ENCODE measurements at regions not wholly inside any gene's neighbourhood (a gene's known extent, or its start where the extent isn't known, plus 50 kb on each side); places are given as distances from the start of the nearest gene placed in this dataset.

DNA sequence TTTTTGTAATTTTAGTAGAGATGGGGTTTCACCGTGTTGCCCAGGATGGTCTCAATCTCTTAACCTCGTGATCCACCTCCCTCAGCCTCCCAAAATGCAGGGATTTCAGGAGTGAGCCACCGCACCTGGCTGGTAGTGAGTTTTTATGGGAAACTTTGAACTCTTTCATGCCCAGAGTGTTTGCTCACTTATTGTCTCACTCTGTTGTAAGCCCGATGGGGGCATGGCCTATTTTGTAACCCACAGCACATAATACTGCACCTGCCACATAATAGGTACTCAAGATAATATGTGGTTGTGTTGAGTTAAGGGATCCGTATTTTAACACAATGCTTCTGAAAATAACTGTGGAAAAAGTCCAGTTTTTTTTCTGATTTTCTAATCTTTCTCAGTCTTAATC, 109.6 kb upstream of the GIMD1 start:
- H3K27ac ChIP-seq (ENCODE audit: low read depth, low read length), result no peak overlapping the region
- H4K91ac ChIP-seq (ENCODE audit: low read depth, low read length), result no peak overlapping the region
- H3K36me3 ChIP-seq (ENCODE audit: control insufficient read depth in 1 of 2, insufficient read depth in 2 of 2, low read length in 2 of 2), result no peaks in the 10 kb centered on the region
- no CpG with 5 or more reads among the region's 5 CpGs for WGBS (ENCODE audit: extremely low coverage, insufficient coverage, insufficient read length)
- H2BK120ac ChIP-seq (ENCODE audit: insufficient read depth, low read length, poor library complexity), result no peak overlapping the region
- no peak overlapping the region for H4K12ac ChIP-seq (ENCODE audit: low read depth, low read length)
- no peak overlapping the region for H3K9ac ChIP-seq (ENCODE audit: low read length)
- no peak overlapping the region for H3K4me2 ChIP-seq (ENCODE audit: low read length)
- no peaks in the 10 kb centered on the region for H3K79me2 ChIP-seq (ENCODE audit: control insufficient read depth, insufficient read depth, low read length, poor library complexity)
- no peak overlapping the region for H2AFZ ChIP-seq (ENCODE audit: insufficient read depth, low read length, poor library complexity)
- no peaks in the 10 kb centered on the region for H3K4me1 ChIP-seq (ENCODE audit: control insufficient read depth in 1 of 2, insufficient read depth in 2 of 2, low read length in 2 of 2)
- H2BK12ac ChIP-seq (ENCODE audit: low read length), result no peak overlapping the region
- no peaks in the 10 kb centered on the region for H3K79me1 ChIP-seq (ENCODE audit: low read length)
- H2BK5ac ChIP-seq (ENCODE audit: low read depth, low read length, poor library complexity), result no peak overlapping the region
- no peak overlapping the region for H3K4ac ChIP-seq (ENCODE audit: low read depth, low read length)
- no peak overlapping the region for H3K23ac ChIP-seq (ENCODE audit: low read length)
- no peak overlapping the region for H3K14ac ChIP-seq (ENCODE audit: low read length)
- H3K9me3 ChIP-seq (ENCODE audit: insufficient read depth, low read depth, low read length), result no peaks in the 10 kb centered on the region
- H4K8ac ChIP-seq (ENCODE audit: low read depth, low read length), result no peak overlapping the region
- H2AK5ac ChIP-seq (ENCODE audit: low read length), result no peak overlapping the region
- DNase-seq, result no peak
- no peak overlapping the region for H3K4me3 ChIP-seq (ENCODE audit: low read depth, low read length)
- no peak overlapping the region for H3K18ac ChIP-seq (ENCODE audit: low read length)
- no peaks in the 10 kb centered on the region for H3K27me3 ChIP-seq (ENCODE audit: insufficient read depth, low read length)

DNA sequence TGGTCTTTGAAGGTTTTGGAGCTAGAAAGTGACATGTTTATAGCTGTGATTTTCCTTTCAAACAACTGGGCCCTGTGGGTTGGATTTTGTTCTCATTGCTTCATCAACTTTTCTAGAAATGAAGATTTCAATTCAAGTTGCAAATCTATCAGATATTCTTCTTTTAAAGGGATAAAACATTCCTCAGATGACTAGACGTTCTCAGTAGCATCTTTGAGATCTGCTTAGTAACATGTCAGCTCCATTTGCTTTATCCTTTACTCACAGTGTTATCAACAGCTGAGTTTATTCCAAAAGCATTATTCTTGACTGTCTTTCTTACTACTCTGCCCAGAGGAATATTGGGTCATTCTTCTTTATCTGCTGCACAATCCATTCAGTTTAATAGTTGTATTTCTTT, 108.2 kb upstream of the GIMD1 start:
- WGBS (ENCODE audit: extremely low coverage, insufficient coverage, insufficient read length), result no CpG with 5 or more reads among the region's 1 CpG

DNA sequence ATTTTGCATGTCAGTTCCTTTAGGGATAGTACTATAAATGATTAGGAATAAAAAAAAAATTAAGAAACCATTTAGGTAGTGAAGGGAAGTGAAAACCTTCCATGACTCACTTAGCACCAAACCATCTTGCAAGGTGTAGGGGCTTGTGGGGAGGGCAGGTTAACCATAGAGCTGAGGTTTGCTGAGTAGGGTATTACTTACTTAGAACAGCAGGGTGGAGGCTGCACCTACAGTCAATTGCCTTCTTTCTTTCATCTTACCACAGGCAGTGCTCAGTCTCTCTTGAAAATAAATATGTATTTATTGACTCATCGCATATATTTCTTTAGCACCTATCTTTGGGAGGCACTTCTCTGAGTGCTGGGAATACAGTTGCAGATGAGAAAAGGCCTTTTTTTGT, 104.9 kb upstream of the GIMD1 start:
- H3K9ac ChIP-seq (ENCODE audit: low read length), result no peak overlapping the region
- no peak overlapping the region for H3K4ac ChIP-seq (ENCODE audit: low read depth, low read length)
- no peaks in the 10 kb centered on the region for H3K27me3 ChIP-seq (ENCODE audit: insufficient read depth, low read length)
- H3K4me2 ChIP-seq (ENCODE audit: low read length), result no peak overlapping the region
- no peak overlapping the region for H3K23ac ChIP-seq (ENCODE audit: low read length)
- H3K27ac ChIP-seq (ENCODE audit: low read depth, low read length), result no peak overlapping the region
- no peak overlapping the region for H4K91ac ChIP-seq (ENCODE audit: low read depth, low read length)
- H3K4me3 ChIP-seq (ENCODE audit: low read depth, low read length), result no peak overlapping the region
- no peak overlapping the region for H2BK5ac ChIP-seq (ENCODE audit: low read depth, low read length, poor library complexity)
- H4K12ac ChIP-seq (ENCODE audit: low read depth, low read length), result no peak overlapping the region
- H4K8ac ChIP-seq (ENCODE audit: low read depth, low read length), result no peak overlapping the region
- no peaks in the 10 kb centered on the region for H3K79me2 ChIP-seq (ENCODE audit: control insufficient read depth, insufficient read depth, low read length, poor library complexity)
- no peaks in the 10 kb centered on the region for H3K9me3 ChIP-seq (ENCODE audit: insufficient read depth, low read depth, low read length)
- H3K36me3 ChIP-seq (ENCODE audit: control insufficient read depth in 1 of 2, insufficient read depth in 2 of 2, low read length in 2 of 2), result no peaks in the 10 kb centered on the region
- no peak for DNase-seq
- WGBS (ENCODE audit: extremely low coverage, insufficient coverage, insufficient read length), result no CpG with 5 or more reads among the region's 1 CpG
- no peak overlapping the region for H2AFZ ChIP-seq (ENCODE audit: insufficient read depth, low read length, poor library complexity)
- no peaks in the 10 kb centered on the region for H3K79me1 ChIP-seq (ENCODE audit: low read length)
- H3K4me1 ChIP-seq (ENCODE audit: control insufficient read depth in 1 of 2, insufficient read depth in 2 of 2, low read length in 2 of 2), result no peaks in the 10 kb centered on the region
- H2BK12ac ChIP-seq (ENCODE audit: low read length), result no peak overlapping the region
- H2BK120ac ChIP-seq (ENCODE audit: insufficient read depth, low read length, poor library complexity), result no peak overlapping the region
- H3K18ac ChIP-seq (ENCODE audit: low read length), result no peak overlapping the region
- no peak overlapping the region for H2AK5ac ChIP-seq (ENCODE audit: low read length)
- H3K14ac ChIP-seq (ENCODE audit: low read length), result no peak overlapping the region

More for the DNA sequence above, 108.2 kb upstream of the GIMD1 start:
- Histone ChIP-seq H4K8ac (ENCODE audit: low read depth, low read length) (no peak overlapping the region), H3K4me2 (ENCODE audit: low read length) (no peak overlapping the region), H3K27ac (ENCODE audit: low read depth, low read length) (no peak overlapping the region), H3K18ac (ENCODE audit: low read length) (no peak overlapping the region), H3K79me2 (ENCODE audit: control insufficient read depth, insufficient read depth, low read length, poor library complexity) (no peaks in the 10 kb centered on the region), H3K14ac (ENCODE audit: low read length) (no peak overlapping the region), H3K9me3 (ENCODE audit: insufficient read depth, low read depth, low read length) (no peaks in the 10 kb centered on the region), H3K79me1 (ENCODE audit: low read length) (no peaks in the 10 kb centered on the region), H3K36me3 (ENCODE audit: control insufficient read depth in 1 of 2, insufficient read depth in 2 of 2, low read length in 2 of 2) (no peaks in the 10 kb centered on the region), H3K27me3 (ENCODE audit: insufficient read depth, low read length) (no peaks in the 10 kb centered on the region), H3K4me3 (ENCODE audit: low read depth, low read length) (no peak overlapping the region), H4K12ac (ENCODE audit: low read depth, low read length) (no peak overlapping the region), H2BK5ac (ENCODE audit: low read depth, low read length, poor library complexity) (no peak overlapping the region), H2BK12ac (ENCODE audit: low read length) (no peak overlapping the region), H2AFZ (ENCODE audit: insufficient read depth, low read length, poor library complexity) (no peak overlapping the region), H3K4me1 (ENCODE audit: control insufficient read depth in 1 of 2, insufficient read depth in 2 of 2, low read length in 2 of 2) (no peaks in the 10 kb centered on the region), H3K9ac (ENCODE audit: low read length) (no peak overlapping the region), H3K23ac (ENCODE audit: low read length) (no peak overlapping the region), H3K4ac (ENCODE audit: low read depth, low read length) (no peak overlapping the region), H4K91ac (ENCODE audit: low read depth, low read length) (no peak overlapping the region), H2BK120ac (ENCODE audit: insufficient read depth, low read length, poor library complexity) (no peak overlapping the region), H2AK5ac (ENCODE audit: low read length) (no peak overlapping the region)
- DNase-seq, result no peak

DNA sequence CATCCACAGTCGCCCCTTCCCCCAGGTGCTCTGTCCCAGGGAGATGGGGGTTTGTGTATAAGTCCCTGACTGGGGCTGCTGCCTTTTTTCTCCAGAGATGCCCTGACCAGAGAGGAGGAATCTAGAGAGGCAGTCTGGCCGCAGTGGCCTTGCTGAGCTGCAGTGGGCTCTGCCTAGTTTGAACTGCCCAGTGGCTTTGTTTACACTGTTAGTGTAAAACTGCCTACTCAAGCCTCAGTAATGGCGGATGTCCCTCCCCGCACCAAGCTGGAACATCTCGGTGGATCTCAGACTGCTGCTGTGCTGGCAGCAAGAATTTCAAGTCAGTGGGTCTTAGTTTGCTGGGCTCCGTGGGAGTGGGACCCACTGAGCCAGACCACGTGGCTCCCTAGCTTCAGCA, 102.6 kb upstream of the GIMD1 start:
- H3K4me1 ChIP-seq (ENCODE audit: control insufficient read depth in 1 of 2, insufficient read depth in 2 of 2, low read length in 2 of 2), result no peaks in the 10 kb centered on the region
- H3K18ac ChIP-seq (ENCODE audit: low read length), result no peak overlapping the region
- DNase-seq, result no peak
- no peak overlapping the region for H2BK5ac ChIP-seq (ENCODE audit: low read depth, low read length, poor library complexity)
- no peaks in the 10 kb centered on the region for H3K27me3 ChIP-seq (ENCODE audit: insufficient read depth, low read length)
- no peak overlapping the region for H2AFZ ChIP-seq (ENCODE audit: insufficient read depth, low read length, poor library complexity)
- H3K27ac ChIP-seq (ENCODE audit: low read depth, low read length), result no peak overlapping the region
- no peak overlapping the region for H3K4me2 ChIP-seq (ENCODE audit: low read length)
- no peak overlapping the region for H3K4ac ChIP-seq (ENCODE audit: low read depth, low read length)
- WGBS (ENCODE audit: extremely low coverage, insufficient coverage, insufficient read length), result no CpG with 5 or more reads among the region's 7 CpGs
- no peaks in the 10 kb centered on the region for H3K79me1 ChIP-seq (ENCODE audit: low read length)
- H2BK12ac ChIP-seq (ENCODE audit: low read length), result no peak overlapping the region
- no peak overlapping the region for H3K9ac ChIP-seq (ENCODE audit: low read length)
- H3K14ac ChIP-seq (ENCODE audit: low read length), result no peak overlapping the region
- no peak overlapping the region for H4K91ac ChIP-seq (ENCODE audit: low read depth, low read length)
- H2BK120ac ChIP-seq (ENCODE audit: insufficient read depth, low read length, poor library complexity), result no peak overlapping the region
- H3K79me2 ChIP-seq (ENCODE audit: control insufficient read depth, insufficient read depth, low read length, poor library complexity), result no peaks in the 10 kb centered on the region
- H4K12ac ChIP-seq (ENCODE audit: low read depth, low read length), result no peak overlapping the region
- no peaks in the 10 kb centered on the region for H3K9me3 ChIP-seq (ENCODE audit: insufficient read depth, low read depth, low read length)
- no peak overlapping the region for H3K4me3 ChIP-seq (ENCODE audit: low read depth, low read length)
- no peak overlapping the region for H4K8ac ChIP-seq (ENCODE audit: low read depth, low read length)
- H3K23ac ChIP-seq (ENCODE audit: low read length), result no peak overlapping the region
- no peak overlapping the region for H2AK5ac ChIP-seq (ENCODE audit: low read length)
- H3K36me3 ChIP-seq (ENCODE audit: control insufficient read depth in 1 of 2, insufficient read depth in 2 of 2, low read length in 2 of 2), result no peaks in the 10 kb centered on the region

Data from trophoblast cell (in vitro differentiated cells and primary cell).